ENCODE measurements at regions not wholly inside any gene's neighbourhood (a gene's known extent, or its start where the extent isn't known, plus 50 kb on each side); places are given as distances from the start of the nearest gene placed in this dataset.

GRCh38 chr18:11259469-11260150 lies 110.2 kb upstream of the PIEZO2 start:
- TF ChIP-seq, protein P1, sequence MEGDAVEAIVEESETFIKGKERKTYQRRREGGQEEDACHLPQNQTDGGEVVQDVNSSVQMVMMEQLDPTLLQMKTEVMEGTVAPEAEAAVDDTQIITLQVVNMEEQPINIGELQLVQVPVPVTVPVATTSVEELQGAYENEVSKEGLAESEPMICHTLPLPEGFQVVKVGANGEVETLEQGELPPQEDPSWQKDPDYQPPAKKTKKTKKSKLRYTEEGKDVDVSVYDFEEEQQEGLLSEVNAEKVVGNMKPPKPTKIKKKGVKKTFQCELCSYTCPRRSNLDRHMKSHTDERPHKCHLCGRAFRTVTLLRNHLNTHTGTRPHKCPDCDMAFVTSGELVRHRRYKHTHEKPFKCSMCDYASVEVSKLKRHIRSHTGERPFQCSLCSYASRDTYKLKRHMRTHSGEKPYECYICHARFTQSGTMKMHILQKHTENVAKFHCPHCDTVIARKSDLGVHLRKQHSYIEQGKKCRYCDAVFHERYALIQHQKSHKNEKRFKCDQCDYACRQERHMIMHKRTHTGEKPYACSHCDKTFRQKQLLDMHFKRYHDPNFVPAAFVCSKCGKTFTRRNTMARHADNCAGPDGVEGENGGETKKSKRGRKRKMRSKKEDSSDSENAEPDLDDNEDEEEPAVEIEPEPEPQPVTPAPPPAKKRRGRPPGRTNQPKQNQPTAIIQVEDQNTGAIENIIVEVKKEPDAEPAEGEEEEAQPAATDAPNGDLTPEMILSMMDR (IDR thresholded peaks at IDR 0.05 in 8 of 11, conservative IDR thresholded peaks at IDR 0.05 in 3 of 11): no peak
- TF ChIP-seq POLR2AphosphoS5 (IDR thresholded peaks at IDR 0.05): peak in 2 of 3 donors; percentile 36 to 66
